CD14-positive monocyte (primary cell): ENCODE measurements at regions not wholly inside any gene's neighbourhood (a gene's known extent, or its start where the extent isn't known, plus 50 kb on each side); places are given as distances from the start of the nearest gene placed in this dataset.

Experiments
- DNase-seq, 3 donors: peaks; one replicate each; pipeline ENCODE4 v3.0.0-alpha.2; 2011 to 2022
- H2AFZ ChIP-seq: 2 replicates; pipeline ENCODE4 v1.6.0; 2012; ENCODE audit warnings: mild to moderate bottlenecking, low read depth, low read length, inconsistent platforms; ENCODE audit not compliant: insufficient read depth, poor library complexity, severe bottlenecking
- H3K27ac ChIP-seq, 2 donors: 1 replicate in 1 of 2; 2 replicates in 1 of 2; pipeline ENCODE4 v1.5.1; 2012 to 2013; ENCODE audit warnings: low read length in 2 of 2, control low read depth in 1 of 2, inconsistent platforms in 1 of 2, low read depth in 1 of 2, mild to moderate bottlenecking in 1 of 2
- H3K27me3 ChIP-seq, 2 donors: one replicate each; pipeline versions ENCODE4 v1.6.0 to v1.6.1; 2011 to 2013; ENCODE audit warnings: low read length in 2 of 2; ENCODE audit not compliant: control insufficient read depth in 2 of 2, insufficient read depth in 2 of 2
- H3K36me3 ChIP-seq, 2 donors: replicated peaks in 1 of 2; 1 replicate in 1 of 2; 2 replicates in 1 of 2; pipeline versions ENCODE4 v1.5.1 to v1.6.1; 2012 to 2013; ENCODE audit warnings: low read length in 2 of 2, control low read depth in 1 of 2, inconsistent platforms in 1 of 2, mild to moderate bottlenecking in 1 of 2; ENCODE audit not compliant: insufficient read depth in 2 of 2, control insufficient read depth in 1 of 2
- H3K4me1 ChIP-seq, 2 donors: 1 replicate in 1 of 2; 2 replicates in 1 of 2; pipeline versions ENCODE4 v1.5.1 to v1.6.1; 2012 to 2013; ENCODE audit warnings: low read length in 2 of 2, control low read depth in 1 of 2, inconsistent platforms in 1 of 2, mild to moderate bottlenecking in 1 of 2, moderate library complexity in 1 of 2; ENCODE audit not compliant: insufficient read depth in 2 of 2, control insufficient read depth in 1 of 2
- H3K4me2 ChIP-seq: replicated peaks from 2 replicates; pipeline ENCODE3; 2012; ENCODE audit warnings: low read length, moderate library complexity, mild to moderate bottlenecking; ENCODE audit not compliant: poor library complexity, severe bottlenecking; ENCODE audit errors: extremely low read depth
- H3K4me3 ChIP-seq, 3 experiments: fragments of 200-600 bp in 1 of 3; sonication (generic) in 1 of 3; replicated peaks in 1 of 3; 1 replicate in 2 of 3; 2 replicates in 1 of 3; pipeline ENCODE4 v1.5.1; 2011 to 2013; ENCODE audit warnings: low read length in 3 of 3, mild to moderate bottlenecking in 3 of 3, control low read depth in 2 of 3, low read depth in 2 of 3, inconsistent platforms in 1 of 3, moderate library complexity in 1 of 3
- H3K79me2 ChIP-seq: 2 replicates; pipeline ENCODE4 v1.6.0; 2012; ENCODE audit warnings: mild to moderate bottlenecking, control low read depth, inconsistent platforms, low read length, moderate library complexity; ENCODE audit not compliant: insufficient read depth
- H3K9ac ChIP-seq: 2 replicates; pipeline ENCODE4 v1.6.0; 2017; ENCODE audit warnings: low read length, mild to moderate bottlenecking; ENCODE audit not compliant: insufficient read depth, poor library complexity, severe bottlenecking
- H3K9me3 ChIP-seq, 2 donors: replicated peaks in 1 of 2; 1 replicate in 1 of 2; 2 replicates in 1 of 2; pipeline versions ENCODE4 v1.5.1 to v1.6.1; 2012 to 2013; ENCODE audit warnings: low read length in 2 of 2, control low read depth in 1 of 2; ENCODE audit not compliant: control insufficient read depth in 1 of 2, insufficient read depth in 1 of 2
- H4K20me1 ChIP-seq: 2 replicates; pipeline ENCODE4 v1.6.0; 2012; ENCODE audit warnings: mild to moderate bottlenecking, low read length, control low read depth, moderate library complexity; ENCODE audit not compliant: insufficient read depth
- H3K27ac Mint-ChIP-seq, 7 donors: one replicate each; pipeline ENCODE4 v1.8.0; 2020; ENCODE audit warnings: mild to moderate bottlenecking in 7 of 7, mixed read lengths in 7 of 7, moderate library complexity in 6 of 7, inconsistent platforms in 2 of 7
- H3K27me3 Mint-ChIP-seq, 3 donors: one replicate each; pipeline ENCODE4 v1.8.0; 2021 to 2022; ENCODE audit warnings: low read depth in 3 of 3, mild to moderate bottlenecking in 3 of 3, mixed read lengths in 3 of 3, moderate library complexity in 3 of 3, inconsistent platforms in 1 of 3
- H3K36me3 Mint-ChIP-seq, 2 donors: one replicate each; pipeline ENCODE4 v1.8.0; 2020; ENCODE audit warnings: mixed read lengths in 2 of 2, inconsistent platforms in 1 of 2, mild to moderate bottlenecking in 1 of 2
- H3K4me1 Mint-ChIP-seq: one replicate; pipeline ENCODE4 v1.8.0; 2020; ENCODE audit warnings: mild to moderate bottlenecking, mixed read lengths
- H3K4me3 Mint-ChIP-seq, 2 donors: one replicate each; pipeline ENCODE4 v1.8.0; 2020; ENCODE audit warnings: mild to moderate bottlenecking in 2 of 2, mixed read lengths in 2 of 2, moderate library complexity in 1 of 2
- H3K9me3 Mint-ChIP-seq, 7 donors: one replicate each; pipeline ENCODE4 v1.8.0; 2020 to 2022; ENCODE audit warnings: mixed read lengths in 7 of 7, mild to moderate bottlenecking in 6 of 7, moderate library complexity in 6 of 7, inconsistent platforms in 2 of 7
- CTCF ChIP-seq: fragments of 200-600 bp; IDR thresholded peaks from one replicate; pipeline ENCODE4 v1.8.0; 2022; ENCODE audit warnings: antibody characterized with exemption, mild to moderate bottlenecking
- WGBS: methylation state at CpG from one replicate; pipeline ENCODE4 v1.1.5; 2013; ENCODE audit warnings: missing lambda C conversion rate; ENCODE audit not compliant: insufficient coverage; 5-methylcytosine and 5-hydroxymethylcytosine counted together
- intact Hi-C, 2 donors: fragments of 100-400 bp; cut with micrococcal nuclease; formaldehyde crosslinking; loops; one replicate each; pipeline versions ENCODE4 v1.15.0 to v1.15.1; 2023

GRCh38 chr6:78462728-78463127, 404.6 kb upstream of the IRAK1BP1 start:
- no peaks in the 10 kb centered on the region for H4K20me1 ChIP-seq
- Mint-ChIP-seq H3K36me3 (no peaks in the 10 kb centered on the region), H3K4me1 (no peaks in the 10 kb centered on the region), H3K9me3 (peaks cover 4 to 17% (median 9%) of the 10 kb centered on the region in 7 donors), H3K27ac (no peak overlapping the region), H3K4me3 (no peak overlapping the region), H3K27me3 (no peaks in the 10 kb centered on the region)
- H2AFZ ChIP-seq, result no peak overlapping the region
- H3K79me2 ChIP-seq, result no peaks in the 10 kb centered on the region
- no peak overlapping the region for H3K4me2 ChIP-seq
- TF ChIP-seq CTCF, result no peak
- 90% methylated on average over 9 of the region's 10 CpGs for WGBS
- intact Hi-C loops, result no loop called here
- H3K4me1 ChIP-seq, result no peaks in the 10 kb centered on the region
- no peaks in the 10 kb centered on the region for H3K27me3 ChIP-seq
- no peaks in the 10 kb centered on the region for H3K36me3 ChIP-seq
- H3K9me3 ChIP-seq, result peaks cover 12 to 17% of the 10 kb centered on the region in 2 donors
- no peak for DNase-seq
- H3K9ac ChIP-seq, result no peak overlapping the region
- no peak overlapping the region for H3K27ac ChIP-seq
- H3K4me3 ChIP-seq, result no peak overlapping the region

- Histone ChIP-seq H3K9me3 (peaks cover 13 to 17% of the 10 kb centered on the region in 2 donors), H3K4me2 (no peak overlapping the region), H3K27ac (no peak overlapping the region), H2AFZ (no peak overlapping the region), H3K36me3 (no peaks in the 10 kb centered on the region), H3K4me1 (no peaks in the 10 kb centered on the region), H3K4me3 (no peak overlapping the region), H3K27me3 (no peaks in the 10 kb centered on the region), H3K79me2 (no peaks in the 10 kb centered on the region), H4K20me1 (no peaks in the 10 kb centered on the region), H3K9ac (no peak overlapping the region)
- H3K4me1 Mint-ChIP-seq, result no peaks in the 10 kb centered on the region
- WGBS, result 93% methylated on average over 2 of the region's 3 CpGs
- no peaks in the 10 kb centered on the region for H3K27me3 Mint-ChIP-seq
- intact Hi-C loops, result no loop called here
- no peaks in the 10 kb centered on the region for H3K36me3 Mint-ChIP-seq
- TF ChIP-seq CTCF, result no peak
- peaks cover 4 to 23% (median 10%) of the 10 kb centered on the region in 7 donors for H3K9me3 Mint-ChIP-seq
- DNase-seq, result no peak
- H3K27ac Mint-ChIP-seq, result no peak overlapping the region
- no peak overlapping the region for H3K4me3 Mint-ChIP-seq
Observed at GRCh38 chr6:78465059-78465634, 402.2 kb upstream of the IRAK1BP1 start.
